D721Med (cell line): ENCODE measurements at regions not wholly inside any gene's neighbourhood (a gene's known extent, or its start where the extent isn't known, plus 50 kb on each side); places are given as distances from the start of the nearest gene placed in this dataset.

Experiments
- DNase-seq: peaks from one replicate; pipeline ENCODE4 v3.0.0; 2011; ENCODE audit warnings: low spot score; ENCODE audit not compliant: insufficient read length
- FAIRE-seq: peaks from 2 replicates; lab custom pipeline; 2011; peaks lifted over from hg19 to GRCh38; lab: Jason Lieb, UNC
- TF ChIP-seq, protein P1 (sequence below): IDR thresholded peaks from 2 replicates; pipeline ENCODE4 v1.5.1; 2012; ENCODE audit warnings: mild to moderate bottlenecking, control low read depth; ENCODE audit not compliant: insufficient read depth; ENCODE audit errors: missing control alignments

DNA sequence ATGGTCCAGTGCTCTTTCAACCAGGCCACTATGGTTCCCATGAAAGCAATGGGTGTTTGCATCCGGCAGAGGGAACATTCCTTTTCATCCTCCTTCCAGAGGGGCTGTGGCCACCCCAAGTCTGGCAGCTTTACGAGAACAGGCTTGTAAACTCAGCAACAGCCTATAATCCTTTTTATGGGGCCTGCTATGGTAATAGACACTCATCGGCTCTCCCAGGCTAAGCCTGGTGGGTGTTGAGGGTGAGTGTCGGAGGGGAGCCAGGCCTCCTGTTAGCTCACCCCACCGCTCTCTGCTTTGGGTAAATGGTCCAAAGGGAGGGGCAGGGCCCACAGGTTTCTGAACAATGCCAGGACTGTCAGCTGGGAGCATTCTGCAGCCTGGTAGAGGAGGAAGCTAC lies 111.6 kb upstream of the CD82 start:
- FAIRE-seq, result no peak
- TF ChIP-seq, protein P1, sequence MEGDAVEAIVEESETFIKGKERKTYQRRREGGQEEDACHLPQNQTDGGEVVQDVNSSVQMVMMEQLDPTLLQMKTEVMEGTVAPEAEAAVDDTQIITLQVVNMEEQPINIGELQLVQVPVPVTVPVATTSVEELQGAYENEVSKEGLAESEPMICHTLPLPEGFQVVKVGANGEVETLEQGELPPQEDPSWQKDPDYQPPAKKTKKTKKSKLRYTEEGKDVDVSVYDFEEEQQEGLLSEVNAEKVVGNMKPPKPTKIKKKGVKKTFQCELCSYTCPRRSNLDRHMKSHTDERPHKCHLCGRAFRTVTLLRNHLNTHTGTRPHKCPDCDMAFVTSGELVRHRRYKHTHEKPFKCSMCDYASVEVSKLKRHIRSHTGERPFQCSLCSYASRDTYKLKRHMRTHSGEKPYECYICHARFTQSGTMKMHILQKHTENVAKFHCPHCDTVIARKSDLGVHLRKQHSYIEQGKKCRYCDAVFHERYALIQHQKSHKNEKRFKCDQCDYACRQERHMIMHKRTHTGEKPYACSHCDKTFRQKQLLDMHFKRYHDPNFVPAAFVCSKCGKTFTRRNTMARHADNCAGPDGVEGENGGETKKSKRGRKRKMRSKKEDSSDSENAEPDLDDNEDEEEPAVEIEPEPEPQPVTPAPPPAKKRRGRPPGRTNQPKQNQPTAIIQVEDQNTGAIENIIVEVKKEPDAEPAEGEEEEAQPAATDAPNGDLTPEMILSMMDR, result no peak
- DNase-seq, result no peak

DNA sequence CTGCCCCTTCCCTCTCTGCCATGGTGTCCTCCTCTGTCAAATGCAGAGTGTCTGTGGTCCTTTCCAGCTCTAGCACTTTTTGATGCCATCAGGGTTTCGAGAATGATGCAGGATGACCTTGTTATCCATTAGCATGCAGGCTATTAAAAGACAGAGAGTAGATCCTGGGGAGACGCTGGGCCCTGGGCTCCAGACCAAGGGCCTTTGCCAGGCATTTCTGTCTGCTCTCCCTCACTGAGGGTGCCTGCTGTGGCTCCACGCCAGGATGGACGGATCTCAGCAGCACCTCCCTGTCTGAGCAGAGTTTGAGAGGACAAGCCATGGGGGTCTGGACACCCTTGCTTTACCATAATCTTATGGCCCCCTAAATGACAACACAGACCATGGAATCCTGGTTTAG lies 110.8 kb upstream of the CD82 start:
- TF ChIP-seq, protein P1, result no peak
- DNase-seq (no peak), FAIRE-seq (no peak)

DNA sequence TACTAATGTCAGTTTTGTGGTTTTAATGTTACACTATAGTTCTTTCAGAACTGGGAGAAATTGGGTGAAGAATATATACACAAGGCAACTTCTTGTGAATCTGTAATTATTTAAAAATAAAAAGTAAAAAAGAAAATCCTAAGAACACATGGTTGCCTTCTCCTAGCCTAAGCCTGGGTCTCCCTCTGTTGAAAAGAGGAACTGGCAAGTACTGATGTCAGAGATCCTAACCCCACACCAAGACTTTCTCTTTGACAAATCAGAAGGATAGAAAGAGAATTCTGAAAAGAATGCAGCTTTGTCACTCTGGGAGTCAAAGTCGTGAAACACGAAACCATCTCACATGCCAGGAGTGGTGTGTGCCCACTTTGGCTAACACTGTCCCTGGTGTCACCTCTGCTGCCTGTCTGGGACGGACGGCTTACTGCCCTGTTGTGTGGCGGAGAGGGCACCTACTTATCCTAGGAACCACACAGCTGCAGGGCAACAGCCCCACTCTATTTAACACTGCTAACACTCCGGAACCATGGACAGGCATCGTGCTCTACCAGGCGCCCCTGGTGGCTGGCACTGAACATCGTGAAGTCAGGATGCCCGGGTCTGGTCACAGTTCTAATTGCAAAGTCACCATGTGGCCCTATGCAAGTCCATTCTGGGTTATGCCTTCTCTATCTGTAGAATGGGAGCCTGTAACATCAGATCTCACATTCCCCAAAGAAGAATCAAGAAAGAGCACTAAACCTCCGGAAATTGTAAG lies 108.7 kb upstream of the CD82 start:
- TF ChIP-seq, protein P1, result no peak
- DNase-seq, result no peak
- FAIRE-seq, result no peak

DNA sequence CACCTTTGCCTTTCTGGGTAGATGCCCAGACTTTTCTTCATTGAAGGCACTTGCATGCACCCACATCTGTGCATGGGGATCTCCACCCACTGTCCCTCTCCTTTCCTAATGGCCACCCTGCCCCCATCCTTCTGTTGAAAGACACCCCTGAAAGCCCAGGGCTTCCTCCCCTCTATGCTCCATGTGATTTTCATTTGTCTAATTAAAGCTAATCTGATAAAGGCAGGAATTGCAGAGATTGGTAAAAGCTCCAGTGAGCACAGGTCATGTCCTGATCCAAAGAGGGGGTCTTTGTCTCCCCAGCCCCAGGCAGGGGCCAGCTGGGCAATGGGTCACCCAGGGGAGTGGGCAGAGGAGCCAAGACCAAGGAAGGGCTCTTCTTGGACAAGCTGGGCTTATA lies 107.6 kb upstream of the CD82 start:
- FAIRE-seq (no peak), DNase-seq (no peak)
- TF ChIP-seq, protein P1, result no peak

DNA sequence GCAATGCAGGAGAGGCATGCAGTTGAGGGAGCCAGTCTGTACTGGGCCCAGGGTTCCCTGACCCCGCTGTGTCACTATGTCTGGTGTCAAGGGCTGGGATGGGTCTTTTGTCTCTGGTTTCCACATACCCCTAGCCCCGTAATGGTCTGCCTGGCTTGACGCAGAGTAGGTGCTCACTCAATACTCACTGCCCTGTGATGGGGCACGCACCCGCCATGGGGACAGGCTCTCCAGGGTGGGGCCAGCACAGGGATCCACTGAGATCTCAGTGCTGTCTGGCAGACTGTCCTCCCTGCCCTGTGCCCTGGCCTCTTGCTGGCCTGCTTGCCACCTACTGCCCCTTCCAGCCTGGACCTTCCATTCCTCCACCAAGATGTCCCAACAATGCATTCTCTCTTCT lies 101.7 kb upstream of the CD82 start:
- TF ChIP-seq, protein P1, result no peak
- FAIRE-seq, result no peak
- no peak for DNase-seq

DNA sequence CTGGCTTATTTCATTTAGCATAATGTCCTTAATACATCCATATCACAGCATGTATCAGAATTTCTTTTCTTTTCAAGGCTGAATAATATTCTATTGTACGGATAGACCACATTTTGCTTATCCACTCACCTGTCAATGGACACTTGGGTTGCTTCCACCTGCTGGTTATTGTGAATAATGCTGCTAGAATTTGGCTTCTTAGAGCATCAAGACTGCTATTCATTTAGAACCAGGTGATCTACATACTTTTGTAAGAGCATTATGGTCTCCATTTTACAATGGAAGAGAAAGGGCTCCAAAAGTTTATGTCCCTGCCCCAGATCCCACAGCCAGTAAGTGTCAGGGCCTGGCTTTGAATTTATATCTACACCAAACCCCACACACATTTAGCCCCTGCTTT lies 100.7 kb upstream of the CD82 start:
- TF ChIP-seq, protein P1, result no peak
- DNase-seq (no peak), FAIRE-seq (no peak)

DNA sequence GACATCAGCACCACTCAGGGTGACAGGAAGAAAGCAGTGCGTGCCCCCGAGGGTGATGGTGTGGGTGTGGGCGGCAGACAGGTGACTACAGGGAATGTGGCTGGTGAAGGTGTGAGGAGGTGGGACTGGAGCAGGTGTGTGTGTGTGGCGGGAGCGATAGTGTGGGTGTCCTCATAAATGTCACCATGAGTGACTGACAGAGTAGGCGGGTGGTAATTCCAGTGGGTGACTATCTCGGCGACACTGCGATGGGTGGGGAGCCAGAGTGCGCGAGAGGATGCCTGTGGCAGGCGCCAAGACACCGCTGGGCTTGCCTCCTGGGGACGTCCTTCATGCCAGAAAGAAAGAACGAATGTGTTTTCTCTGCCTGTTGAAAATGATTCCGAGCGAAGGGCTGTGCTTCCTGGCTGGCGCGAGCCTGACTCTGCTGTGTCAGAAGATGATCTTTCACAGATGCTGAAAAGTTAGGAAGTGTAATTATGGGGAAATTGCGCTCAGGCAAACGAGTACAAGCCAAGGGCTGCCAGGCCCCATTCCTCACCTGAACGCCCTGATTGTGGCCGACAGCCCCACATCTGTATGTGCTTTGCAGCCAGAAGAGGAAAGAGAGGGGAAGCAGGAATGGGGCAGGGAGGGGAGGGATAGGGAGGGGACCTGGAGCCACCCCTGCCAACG lies 98.8 kb upstream of the CD82 start:
- FAIRE-seq (no peak), DNase-seq (no peak)
- TF ChIP-seq, protein P1, result no peak
